HG03378 (cell line): ENCODE measurements at regions not wholly inside any gene's neighbourhood (a gene's known extent, or its start where the extent isn't known, plus 50 kb on each side); places are given as distances from the start of the nearest gene placed in this dataset.
"Not testable (repeated sequence)": the region's sequence is repeated elsewhere in the genome, so short reads cannot be mapped to it uniquely, and the experiment has no call there.

Experiments used
- ATAC-seq: cut with Tn5 transposase; IDR thresholded peaks from one replicate; pipeline ENCODE4 v1.9.1; 2021; ENCODE audit warnings: mild to moderate bottlenecking, moderate library complexity; ENCODE audit not compliant: unreplicated experiment

DNA sequence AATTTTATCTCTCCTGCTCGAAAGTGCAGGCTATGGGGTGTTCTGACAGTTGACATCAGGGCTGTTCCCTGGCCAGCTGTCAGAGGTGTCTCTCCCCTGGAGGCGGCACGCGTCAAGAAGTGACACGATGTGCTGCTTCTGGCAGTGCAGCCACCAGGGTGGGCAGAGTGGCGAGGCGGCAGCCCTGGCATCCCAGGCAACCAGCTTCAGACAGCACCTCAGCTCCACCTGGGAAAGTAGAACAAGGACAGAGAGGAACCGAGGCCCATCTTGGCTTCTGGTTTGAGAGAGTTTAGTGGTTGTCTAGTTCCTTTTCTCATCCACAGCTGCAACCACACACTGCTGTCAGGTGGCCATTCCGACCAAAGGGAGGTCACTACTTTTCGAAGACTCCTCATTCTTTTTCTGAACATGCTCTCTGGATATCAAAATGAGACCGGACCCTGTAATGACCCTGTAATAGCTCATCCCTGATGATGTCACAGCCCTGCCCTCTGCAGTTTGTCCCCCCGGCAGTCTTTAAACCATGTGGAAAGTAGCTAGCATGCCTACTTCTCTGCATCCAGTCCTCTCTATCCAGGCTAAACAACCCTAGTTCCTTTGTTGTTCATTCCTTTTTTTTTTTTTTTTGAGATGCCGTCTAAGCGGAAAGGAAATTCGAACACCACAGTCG is 381.0 kb upstream of the NRP1 start:
- no peak for ATAC-seq

DNA sequence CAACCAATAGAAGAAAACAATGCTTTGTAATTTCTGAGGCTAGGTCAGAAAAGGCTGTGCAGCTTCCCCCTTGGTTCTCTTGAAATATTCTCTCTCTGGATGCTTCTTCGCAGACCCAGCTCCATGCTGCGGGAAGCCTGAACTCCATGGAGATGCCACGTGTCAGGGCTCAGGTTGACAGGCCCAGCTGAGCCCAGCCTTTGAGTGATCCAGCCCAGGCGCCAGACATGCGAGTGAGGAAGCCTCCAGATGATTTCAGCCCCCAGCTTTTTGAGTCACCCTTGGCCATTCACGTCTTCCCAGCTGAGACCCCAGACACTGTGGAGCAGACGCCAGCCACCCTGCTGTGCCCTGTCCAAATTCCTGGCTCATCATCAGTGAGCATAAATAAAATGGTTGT is 378.4 kb upstream of the NRP1 start:
- no peak for ATAC-seq

GRCh38 chr10:33710006-33710405 is 375.5 kb upstream of the NRP1 start:
- ATAC-seq, result no peak

GRCh38 chr10:33709008-33709753 is 374.7 kb upstream of the NRP1 start:
- ATAC-seq, result no peak

DNA sequence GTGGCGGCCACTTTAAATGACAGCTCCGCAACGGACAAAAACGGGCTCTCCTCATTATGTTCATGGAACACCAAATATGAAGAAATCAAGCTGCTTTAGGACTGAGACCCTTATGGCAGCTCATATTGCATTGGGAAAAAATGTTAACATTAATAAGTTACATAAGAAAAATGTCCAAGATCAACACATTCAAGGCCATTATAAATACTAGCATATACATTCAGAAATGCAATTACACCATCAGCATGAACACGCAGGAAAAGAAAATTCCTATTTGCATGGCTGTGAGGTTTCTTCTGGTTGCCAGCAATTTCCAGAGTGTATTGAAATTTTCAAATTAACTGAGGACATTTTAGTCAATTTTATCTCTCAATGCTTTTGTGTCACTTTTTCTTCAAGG is 374.1 kb upstream of the NRP1 start:
- ATAC-seq, result no peak

- ATAC-seq, result no peak
Measured at GRCh38 chr10:33706746-33707145, 372.3 kb upstream of the NRP1 start.

DNA sequence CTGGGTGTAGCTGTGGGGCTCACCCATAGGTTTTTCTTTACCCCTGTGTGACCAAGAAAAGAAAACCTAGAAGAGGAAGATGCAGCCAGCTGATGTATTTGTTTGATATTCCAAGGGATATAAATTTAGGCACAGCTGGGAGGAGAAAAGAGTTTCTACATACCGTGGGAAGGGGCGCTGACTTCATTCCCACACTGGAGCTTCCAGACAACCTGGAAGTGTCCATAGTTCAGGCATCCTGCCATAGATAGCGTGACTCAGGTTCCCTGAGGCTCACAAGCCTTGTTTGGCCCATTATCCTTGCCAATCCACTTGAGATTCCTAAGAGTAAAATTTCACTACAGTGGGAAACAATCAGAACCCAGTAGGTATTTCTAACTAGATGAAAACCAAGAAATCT is 371.7 kb upstream of the NRP1 start:
- ATAC-seq, result no peak

DNA sequence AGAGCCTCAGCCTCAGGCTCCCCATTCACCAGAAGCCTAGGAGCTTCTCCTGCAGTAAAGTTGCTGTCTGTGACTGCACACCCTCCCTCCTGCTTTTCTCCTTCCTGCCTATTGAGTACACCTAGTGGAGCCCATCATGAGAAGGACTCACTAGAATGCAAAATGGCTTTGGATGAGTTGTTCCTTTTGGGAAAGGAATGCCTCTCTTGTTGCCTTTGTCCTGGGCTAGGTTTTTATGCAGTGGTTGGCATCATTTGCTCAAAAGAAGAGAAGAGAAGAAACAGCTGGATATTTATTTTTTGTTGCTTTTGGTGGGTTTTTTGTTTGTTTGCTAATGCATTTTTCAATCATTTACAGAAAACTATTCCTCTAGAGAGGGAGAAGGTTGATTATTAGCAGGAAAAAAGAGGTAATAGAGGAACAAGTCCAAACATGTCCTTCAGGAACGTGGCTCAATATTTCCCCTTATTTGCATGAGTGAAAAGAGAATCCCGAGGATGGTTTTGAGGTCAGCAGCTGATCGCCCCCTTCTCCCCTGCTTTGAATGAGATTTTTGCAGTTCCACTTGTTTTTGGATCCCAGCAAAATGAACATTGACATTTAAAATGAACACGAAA is 369.9 kb upstream of the NRP1 start:
- ATAC-seq, result no peak

- no peak for ATAC-seq
Measured at GRCh38 chr10:33703501-33704213, 369.2 kb upstream of the NRP1 start.

- no peak for ATAC-seq
Measured at GRCh38 chr10:33698033-33698432, 363.6 kb upstream of the NRP1 start.

- no peak for ATAC-seq
Measured at GRCh38 chr10:33697016-33697415, 362.5 kb upstream of the NRP1 start.

DNA sequence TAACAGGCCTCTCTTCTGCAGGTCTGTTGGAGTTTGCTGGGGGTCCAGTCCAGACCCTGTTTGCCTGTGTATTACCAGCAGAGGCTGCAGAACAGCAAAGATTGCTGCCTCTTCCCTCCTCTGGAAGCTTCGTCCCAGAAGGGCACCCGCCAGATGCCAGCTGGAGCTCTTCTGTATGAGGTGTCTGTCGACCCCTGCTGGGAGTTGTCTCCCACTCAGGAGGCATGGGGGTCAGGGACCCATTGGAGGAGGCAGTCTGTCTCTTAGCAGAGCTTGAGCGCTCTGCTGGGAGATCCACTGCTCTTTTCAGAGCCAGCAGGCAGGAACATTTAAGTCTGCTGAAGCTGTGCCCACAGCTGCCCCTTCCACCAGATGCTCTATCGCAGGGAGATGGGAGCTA is 361.1 kb upstream of the NRP1 start:
- no peak for ATAC-seq

GRCh38 chr10:33690536-33690935 is 356.1 kb upstream of the NRP1 start:
- ATAC-seq, result not testable (repeated sequence)

DNA sequence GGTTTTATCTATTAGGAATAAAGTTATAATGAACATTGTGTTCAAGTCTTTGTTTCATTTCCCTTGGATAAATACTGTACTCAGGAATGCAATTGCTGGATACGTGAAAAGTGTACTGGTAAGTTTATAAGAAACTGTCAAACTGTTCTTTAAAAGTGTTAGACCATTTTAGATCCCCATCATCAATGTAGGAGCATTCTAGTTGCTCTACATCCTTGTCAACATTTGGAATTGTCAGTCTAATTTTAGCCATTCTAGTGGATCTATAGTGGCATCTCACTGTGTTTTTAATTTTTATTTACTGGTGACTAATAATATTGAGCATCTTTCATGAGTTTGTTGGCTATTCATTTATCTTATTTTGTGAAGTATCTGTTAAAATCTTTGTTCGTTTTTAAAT is 354.0 kb upstream of the NRP1 start:
- no peak for ATAC-seq

- no peak for ATAC-seq
Measured at GRCh38 chr10:33684211-33684611, 349.7 kb upstream of the NRP1 start.

GRCh38 chr10:33681595-33681994 is 347.1 kb upstream of the NRP1 start:
- no peak for ATAC-seq

- no peak for ATAC-seq
Measured at GRCh38 chr10:33680036-33680435, 345.6 kb upstream of the NRP1 start.

- ATAC-seq, result no peak
Measured at GRCh38 chr10:33676606-33677339, 342.3 kb upstream of the NRP1 start.

DNA sequence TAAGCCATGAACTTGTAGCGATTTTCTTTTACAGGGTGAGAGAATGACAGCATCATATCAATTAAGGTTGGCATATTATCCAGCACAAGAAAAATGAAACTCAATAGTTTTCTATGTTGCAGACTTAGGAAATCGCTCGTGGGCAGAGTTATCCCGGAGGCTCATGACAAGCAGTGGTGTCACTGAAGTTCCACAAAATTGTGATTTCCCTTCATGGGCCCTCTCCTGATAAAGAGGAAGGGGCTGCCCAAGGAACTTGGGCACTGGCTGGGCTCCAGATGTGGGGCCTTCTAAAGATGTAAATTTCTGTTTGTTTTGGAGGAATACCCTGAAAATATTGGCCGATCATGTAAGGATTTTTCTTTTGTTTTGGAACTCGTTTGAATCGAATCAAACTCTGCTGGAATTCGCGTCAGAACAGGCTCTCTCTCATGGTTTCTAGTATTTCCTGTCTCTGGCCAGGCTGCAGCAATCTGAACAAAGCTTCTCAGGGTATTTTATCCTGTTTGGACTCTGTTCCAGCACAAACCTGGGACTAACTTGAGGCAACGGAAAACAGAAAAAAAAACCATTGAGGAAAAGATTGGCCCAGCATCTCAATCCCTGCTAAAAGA is 340.6 kb upstream of the NRP1 start:
- no peak for ATAC-seq

GRCh38 chr10:33674491-33674890 is 340.0 kb upstream of the NRP1 start:
- ATAC-seq, result no peak
